ENCODE measurements at regions not wholly inside any gene's neighbourhood (a gene's known extent, or its start where the extent isn't known, plus 50 kb on each side); places are given as distances from the start of the nearest gene placed in this dataset.

DNA sequence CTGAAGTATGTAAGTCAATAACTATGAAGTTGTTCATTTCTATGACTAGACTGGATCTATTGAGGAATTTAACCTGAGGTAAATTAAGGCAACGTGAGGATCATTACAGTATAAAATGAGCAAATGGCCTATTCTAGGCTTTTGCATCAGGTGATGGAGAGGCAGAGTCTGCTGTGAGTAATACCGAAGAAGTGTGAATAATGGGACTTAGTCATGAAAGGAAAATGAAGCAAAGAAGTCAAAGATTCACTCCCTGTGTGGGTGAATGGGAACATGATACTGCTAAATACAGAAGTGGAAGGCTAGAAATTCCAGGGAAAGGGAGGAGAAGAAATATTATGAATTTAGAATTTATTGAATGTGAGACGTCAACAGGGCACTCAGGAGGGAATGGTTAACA is 774.1 kb downstream of the LIG4 start:
- TF ChIP-seq, protein P1, sequence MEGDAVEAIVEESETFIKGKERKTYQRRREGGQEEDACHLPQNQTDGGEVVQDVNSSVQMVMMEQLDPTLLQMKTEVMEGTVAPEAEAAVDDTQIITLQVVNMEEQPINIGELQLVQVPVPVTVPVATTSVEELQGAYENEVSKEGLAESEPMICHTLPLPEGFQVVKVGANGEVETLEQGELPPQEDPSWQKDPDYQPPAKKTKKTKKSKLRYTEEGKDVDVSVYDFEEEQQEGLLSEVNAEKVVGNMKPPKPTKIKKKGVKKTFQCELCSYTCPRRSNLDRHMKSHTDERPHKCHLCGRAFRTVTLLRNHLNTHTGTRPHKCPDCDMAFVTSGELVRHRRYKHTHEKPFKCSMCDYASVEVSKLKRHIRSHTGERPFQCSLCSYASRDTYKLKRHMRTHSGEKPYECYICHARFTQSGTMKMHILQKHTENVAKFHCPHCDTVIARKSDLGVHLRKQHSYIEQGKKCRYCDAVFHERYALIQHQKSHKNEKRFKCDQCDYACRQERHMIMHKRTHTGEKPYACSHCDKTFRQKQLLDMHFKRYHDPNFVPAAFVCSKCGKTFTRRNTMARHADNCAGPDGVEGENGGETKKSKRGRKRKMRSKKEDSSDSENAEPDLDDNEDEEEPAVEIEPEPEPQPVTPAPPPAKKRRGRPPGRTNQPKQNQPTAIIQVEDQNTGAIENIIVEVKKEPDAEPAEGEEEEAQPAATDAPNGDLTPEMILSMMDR (IDR thresholded peaks at IDR 0.05), result no peak
- TF ChIP-seq POLR2A (IDR thresholded peaks at IDR 0.05), result no peak

Measured in thyroid gland (tissue), 4 donors.